ENCODE measurements at regions not wholly inside any gene's neighbourhood (a gene's known extent, or its start where the extent isn't known, plus 50 kb on each side); places are given as distances from the start of the nearest gene placed in this dataset.

DNA sequence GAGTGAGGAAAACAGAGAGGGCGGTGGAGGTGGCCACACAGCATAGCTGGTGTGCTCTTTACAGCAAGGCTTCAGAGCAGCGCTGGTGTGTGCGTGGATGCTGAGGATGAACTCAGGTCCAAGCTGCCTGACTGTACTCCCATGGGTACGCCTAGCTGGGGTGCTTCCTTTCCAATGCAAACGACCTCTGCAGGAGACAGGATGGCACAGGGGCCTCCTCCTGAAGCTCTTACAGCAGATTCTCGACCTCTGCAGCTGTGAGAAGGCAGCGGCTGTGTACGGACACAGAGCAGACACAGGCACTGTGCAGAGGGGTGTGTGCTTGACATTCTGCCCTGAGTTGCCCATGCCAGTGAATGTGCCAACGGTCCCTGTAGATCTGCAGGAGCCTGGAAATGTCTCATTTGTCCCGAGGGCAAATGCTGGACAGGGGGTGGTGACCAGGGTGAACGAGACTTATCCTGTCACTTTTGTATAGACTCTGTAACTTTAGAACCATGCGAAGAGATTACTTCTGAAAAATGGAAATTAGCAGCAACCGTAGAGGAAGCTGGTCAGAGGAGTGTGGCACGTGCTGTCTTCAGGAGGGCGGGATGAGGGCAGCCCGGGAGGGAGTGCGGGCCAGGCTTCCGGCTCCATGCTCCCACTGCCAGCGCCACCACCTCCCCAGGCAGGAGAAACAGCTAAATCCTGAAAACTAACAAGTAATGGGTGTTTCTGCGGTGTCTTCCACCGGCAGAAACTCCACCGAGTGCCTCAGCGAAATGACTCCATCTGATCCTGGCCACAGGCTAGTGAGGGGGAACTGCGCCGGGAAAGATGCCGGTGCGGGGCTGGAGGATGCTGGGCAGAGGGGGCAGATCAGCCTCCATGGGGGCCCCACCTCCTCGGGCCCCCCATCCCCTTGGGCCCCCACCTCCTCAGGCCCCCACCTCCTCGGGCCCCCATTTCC lies 120.9 kb upstream of the RPS6KA2 start:
- in situ Hi-C loops (cut with MboI; ENCODE audit: low sequenced_read_pairs, unreplicated experiment) = no loop called here
- TF ChIP-seq, protein P1, sequence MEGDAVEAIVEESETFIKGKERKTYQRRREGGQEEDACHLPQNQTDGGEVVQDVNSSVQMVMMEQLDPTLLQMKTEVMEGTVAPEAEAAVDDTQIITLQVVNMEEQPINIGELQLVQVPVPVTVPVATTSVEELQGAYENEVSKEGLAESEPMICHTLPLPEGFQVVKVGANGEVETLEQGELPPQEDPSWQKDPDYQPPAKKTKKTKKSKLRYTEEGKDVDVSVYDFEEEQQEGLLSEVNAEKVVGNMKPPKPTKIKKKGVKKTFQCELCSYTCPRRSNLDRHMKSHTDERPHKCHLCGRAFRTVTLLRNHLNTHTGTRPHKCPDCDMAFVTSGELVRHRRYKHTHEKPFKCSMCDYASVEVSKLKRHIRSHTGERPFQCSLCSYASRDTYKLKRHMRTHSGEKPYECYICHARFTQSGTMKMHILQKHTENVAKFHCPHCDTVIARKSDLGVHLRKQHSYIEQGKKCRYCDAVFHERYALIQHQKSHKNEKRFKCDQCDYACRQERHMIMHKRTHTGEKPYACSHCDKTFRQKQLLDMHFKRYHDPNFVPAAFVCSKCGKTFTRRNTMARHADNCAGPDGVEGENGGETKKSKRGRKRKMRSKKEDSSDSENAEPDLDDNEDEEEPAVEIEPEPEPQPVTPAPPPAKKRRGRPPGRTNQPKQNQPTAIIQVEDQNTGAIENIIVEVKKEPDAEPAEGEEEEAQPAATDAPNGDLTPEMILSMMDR (IDR thresholded peaks at IDR 0.05; ENCODE audit: borderline replicate concordance, control extremely low read depth, extremely low read depth, insufficient read depth, missing control alignments) = no peak
- DNase-seq (ENCODE audit: low spot score) = no peak

DNA sequence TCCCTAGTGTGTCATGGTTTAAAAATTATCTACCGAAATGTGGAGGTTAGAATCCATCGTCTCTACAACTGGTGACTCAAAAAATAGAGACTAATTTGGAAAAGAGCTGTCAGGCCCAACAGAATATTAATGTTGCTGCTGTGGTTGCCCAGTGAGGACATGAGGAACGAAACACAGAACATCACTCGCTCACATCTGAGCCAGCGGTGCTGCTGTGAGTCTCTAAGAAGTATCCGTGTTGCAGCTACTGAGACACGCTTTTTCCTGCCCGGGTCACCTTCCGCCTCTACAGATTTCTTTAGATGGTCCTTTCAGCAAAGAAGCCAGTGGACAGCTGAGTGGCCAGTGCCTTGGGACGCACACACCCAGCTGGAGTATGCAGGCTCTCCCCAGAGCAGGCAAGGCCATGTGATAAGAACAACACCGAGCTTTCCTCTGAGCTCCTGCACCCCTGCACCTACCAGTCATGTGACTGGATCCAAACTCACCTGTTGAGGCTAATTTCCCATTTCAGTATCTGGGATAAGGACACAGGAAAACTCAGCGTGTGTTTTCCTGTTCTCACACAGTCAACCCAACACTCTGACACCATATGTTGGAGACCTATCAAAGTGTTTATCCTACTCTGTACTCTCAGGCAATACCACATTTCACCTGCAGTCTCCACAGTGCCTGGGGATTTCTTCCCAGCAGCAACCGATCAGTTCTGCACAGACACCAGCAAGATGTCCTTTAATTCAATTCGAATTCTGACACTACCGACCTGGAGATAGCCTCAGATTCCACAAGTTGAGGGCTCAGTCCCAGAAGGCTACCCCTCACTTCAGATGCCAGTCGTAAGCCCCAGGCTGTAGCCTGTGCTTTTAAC lies 119.0 kb upstream of the RPS6KA2 start:
- TF ChIP-seq, protein P1 (IDR thresholded peaks at IDR 0.05; ENCODE audit: borderline replicate concordance, control extremely low read depth, extremely low read depth, insufficient read depth, missing control alignments) = no peak
- in situ Hi-C loops (cut with MboI; ENCODE audit: low sequenced_read_pairs, unreplicated experiment) = no loop called here
- no peak for DNase-seq (ENCODE audit: low spot score)

DNA sequence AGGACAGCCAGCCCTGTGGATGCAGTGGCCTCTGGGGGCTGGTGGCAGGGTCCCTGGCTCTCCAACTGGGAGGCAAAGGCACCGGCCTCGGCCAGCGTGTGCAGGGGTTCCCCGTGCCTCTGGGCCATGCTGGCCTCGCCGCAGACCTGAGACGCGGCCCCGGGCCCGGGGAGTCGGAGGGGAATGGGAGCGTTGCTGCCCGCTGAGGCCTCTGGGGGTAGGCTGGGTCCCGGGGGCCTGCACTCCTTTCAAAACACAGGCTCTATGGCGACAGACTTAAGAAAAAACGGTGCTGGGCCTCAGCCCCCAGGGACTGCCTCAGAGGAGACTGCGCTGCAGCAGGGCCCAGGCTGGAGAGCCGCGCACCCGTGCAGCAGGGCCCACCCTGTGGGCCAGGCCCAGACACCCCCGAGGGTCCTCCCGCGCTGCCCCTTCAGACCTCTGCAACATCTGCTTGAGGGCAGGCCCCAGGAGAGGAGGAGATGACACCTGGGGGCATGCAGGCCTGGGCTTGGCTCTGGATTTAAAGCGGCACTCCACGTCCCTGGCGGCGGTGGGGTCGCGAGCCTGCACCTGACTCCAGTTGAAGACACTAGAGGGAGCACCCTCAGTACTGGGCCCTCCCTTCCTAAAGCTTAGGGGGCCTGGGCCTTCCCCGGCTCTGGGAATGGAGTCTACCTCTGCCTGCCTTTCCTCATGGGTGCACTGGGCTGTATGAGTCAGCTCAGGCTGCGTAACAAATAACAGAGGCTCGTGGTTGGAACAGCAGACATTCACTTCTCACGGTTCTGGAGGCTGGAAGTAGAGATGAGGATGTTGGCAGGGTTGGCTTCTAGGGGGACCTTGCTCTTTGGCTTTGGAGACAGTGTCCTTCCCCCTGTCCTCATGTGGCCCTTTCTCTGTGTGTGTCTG lies 117.4 kb upstream of the RPS6KA2 start:
- TF ChIP-seq, protein P1 (IDR thresholded peaks at IDR 0.05; ENCODE audit: borderline replicate concordance, control extremely low read depth, extremely low read depth, insufficient read depth, missing control alignments) = no peak
- in situ Hi-C loops (cut with MboI; ENCODE audit: low sequenced_read_pairs, unreplicated experiment) = no loop called here
- no peak for DNase-seq (ENCODE audit: low spot score)

DNA sequence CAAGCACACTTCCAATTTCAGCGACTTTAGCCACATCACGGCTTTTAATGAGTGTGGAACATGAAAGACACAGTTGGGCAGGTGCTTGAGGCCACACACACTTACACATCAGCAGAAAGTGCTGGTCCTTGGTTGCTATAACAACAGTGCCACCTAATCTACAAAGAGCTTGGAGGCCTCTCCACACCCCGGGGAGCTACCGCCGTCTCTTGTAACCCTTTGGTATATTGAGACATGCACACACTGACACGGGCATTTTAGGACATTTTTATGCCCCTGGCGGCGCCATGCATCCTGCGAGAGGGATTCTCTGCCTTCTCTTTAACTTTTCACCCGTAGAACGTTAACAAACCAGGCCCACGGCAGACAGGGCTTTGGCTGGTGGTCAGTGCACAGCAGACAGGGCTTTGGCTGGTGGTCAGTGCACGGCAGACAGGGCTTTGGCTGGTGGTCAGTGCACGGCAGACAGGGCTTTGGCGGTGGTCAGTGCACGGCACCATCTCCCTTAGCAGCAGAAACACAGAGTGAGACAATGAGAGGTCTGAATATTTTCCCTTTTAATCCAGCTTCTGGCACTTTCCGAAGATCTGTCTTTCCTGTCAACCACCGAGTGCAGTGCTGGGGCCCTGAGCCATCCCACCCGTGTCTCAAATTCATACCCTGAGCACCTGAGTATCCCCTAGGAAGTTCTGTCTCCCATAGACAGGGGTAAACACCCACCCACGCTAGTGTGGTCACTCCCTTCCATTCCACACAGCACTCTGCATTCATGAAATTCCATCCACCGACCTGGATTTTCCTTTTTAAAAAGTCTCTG lies 116.6 kb upstream of the RPS6KA2 start:
- no peak for DNase-seq (ENCODE audit: low spot score)
- in situ Hi-C loops (cut with MboI; ENCODE audit: low sequenced_read_pairs, unreplicated experiment) = no loop called here
- TF ChIP-seq, protein P1 (IDR thresholded peaks at IDR 0.05; ENCODE audit: borderline replicate concordance, control extremely low read depth, extremely low read depth, insufficient read depth, missing control alignments) = no peak

DNA sequence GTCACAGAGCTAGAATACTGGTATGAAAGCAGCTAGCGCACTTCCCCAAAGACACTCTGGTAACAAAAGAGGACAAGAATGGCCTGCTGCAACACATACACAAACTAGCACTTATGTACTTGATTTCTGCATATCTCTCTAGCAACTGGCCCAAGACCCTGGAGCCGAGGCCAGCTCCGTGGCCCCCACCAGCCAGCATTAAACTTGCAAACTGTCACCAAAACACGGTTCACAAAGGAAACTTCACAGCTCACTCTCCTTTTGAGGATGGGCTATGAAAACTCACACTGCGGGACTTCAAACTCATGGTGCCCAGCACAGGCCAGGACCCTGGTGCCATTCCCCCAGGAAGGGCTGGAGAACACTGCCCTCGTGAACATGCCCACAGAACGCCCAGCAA lies 115.9 kb upstream of the RPS6KA2 start:
- no peak for DNase-seq (ENCODE audit: low spot score)
- TF ChIP-seq, protein P1 (IDR thresholded peaks at IDR 0.05; ENCODE audit: borderline replicate concordance, control extremely low read depth, extremely low read depth, insufficient read depth, missing control alignments) = no peak
- in situ Hi-C loops (cut with MboI; ENCODE audit: low sequenced_read_pairs, unreplicated experiment) = no loop called here
